Cardiac septum (tissue), 1 donor: ENCODE measurements at regions not wholly inside any gene's neighbourhood (a gene's known extent, or its start where the extent isn't known, plus 50 kb on each side); places are given as distances from the start of the nearest gene placed in this dataset.

Experiments used
- DNase-seq: peaks from one replicate; pipeline ENCODE4 v3.0.0-alpha.2; 2020; ENCODE audit warnings: low spot score
- intact Hi-C: fragments of 100-400 bp; cut with DNase I; formaldehyde crosslinking; loops from one replicate; pipeline ENCODE4 v1.14.0; 2022
- donor health status: DM: no; HTN: no; CAD: no.

GRCh38 chr21:41620982-41621381, 113.0 kb upstream of the TMPRSS2 start:
- intact Hi-C loops = no loop called here
- no peak for DNase-seq

GRCh38 chr21:41620541-41620940, 112.6 kb upstream of the TMPRSS2 start:
- DNase-seq = no peak
- intact Hi-C loops = no loop called here

- no peak for DNase-seq
- intact Hi-C loops = no loop called here
These were observed 108.2 kb upstream of the TMPRSS2 start for GRCh38 chr21:41616031-41616591.

- intact Hi-C loops = no loop called here
These were observed 107.7 kb upstream of the TMPRSS2 start for GRCh38 chr21:41615613-41616012.

GRCh38 chr21:41614511-41614910, 106.6 kb upstream of the TMPRSS2 start:
- intact Hi-C loops = loop anchor here (5.0 kb wide), 2 partner anchors 203 to 503 kb away; no protein-coding TSS in a partner anchor
- no peak for DNase-seq

More at GRCh38 chr21:41615613-41616012, 107.7 kb upstream of the TMPRSS2 start:
- DNase-seq = no peak

- intact Hi-C loops = loop anchor here (5.0 kb wide), 2 partner anchors 204 to 504 kb away; no protein-coding TSS in a partner anchor
- no peak for DNase-seq
These were observed 105.6 kb upstream of the TMPRSS2 start for GRCh38 chr21:41613533-41613909.

GRCh38 chr21:41612674-41613532, 104.9 kb upstream of the TMPRSS2 start:
- intact Hi-C loops = loop anchor here (1.0 to 5.0 kb wide), 3 partner anchors 165 to 504 kb away; no protein-coding TSS in a partner anchor
- peak; percentile 80 for DNase-seq

- intact Hi-C loops = loop anchor here (1.0 to 5.0 kb wide), 3 partner anchors 166 to 505 kb away; no protein-coding TSS in a partner anchor
- no peak for DNase-seq
These were observed 104.1 kb upstream of the TMPRSS2 start for GRCh38 chr21:41611966-41612606.

GRCh38 chr21:41611441-41611840, 103.5 kb upstream of the TMPRSS2 start:
- peak; percentile 46 for DNase-seq
- intact Hi-C loops = loop anchor here (5.0 kb wide), 2 partner anchors 206 to 506 kb away; no protein-coding TSS in a partner anchor

- intact Hi-C loops = loop anchor here (5.0 kb wide), 2 partner anchors 207 to 507 kb away; no protein-coding TSS in a partner anchor
These were observed 102.8 kb upstream of the TMPRSS2 start for GRCh38 chr21:41610840-41611115.

GRCh38 chr21:41610042-41610839, 102.3 kb upstream of the TMPRSS2 start:
- DNase-seq = peak; percentile 72
- intact Hi-C loops = loop anchor here (5.0 kb wide), 2 partner anchors 207 to 507 kb away; no protein-coding TSS in a partner anchor

More at GRCh38 chr21:41610840-41611115, 102.8 kb upstream of the TMPRSS2 start:
- peak; percentile 1 for DNase-seq

GRCh38 chr21:41606706-41607105, 98.7 kb upstream of the TMPRSS2 start:
- DNase-seq = peak; percentile 74
- intact Hi-C loops = no loop called here

GRCh38 chr21:41605934-41606285, 98.0 kb upstream of the TMPRSS2 start:
- intact Hi-C loops = no loop called here
- peak; percentile 53 for DNase-seq

- peak; percentile 36 for DNase-seq
- intact Hi-C loops = no loop called here
These were observed 97.4 kb upstream of the TMPRSS2 start for GRCh38 chr21:41605178-41605933.

- intact Hi-C loops = no loop called here
- DNase-seq = peak; percentile 61
These were observed 96.7 kb upstream of the TMPRSS2 start for GRCh38 chr21:41604583-41605041.

GRCh38 chr21:41603476-41603875, 95.5 kb upstream of the TMPRSS2 start:
- DNase-seq = peak; percentile 55
- intact Hi-C loops = no loop called here

GRCh38 chr21:41602531-41602930, 94.6 kb upstream of the TMPRSS2 start:
- DNase-seq = peak; percentile 3
- intact Hi-C loops = no loop called here

GRCh38 chr21:41601573-41602368, 93.8 kb upstream of the TMPRSS2 start:
- peak; percentile 56 for DNase-seq
- intact Hi-C loops = no loop called here
